ENCODE measurements at regions not wholly inside any gene's neighbourhood (a gene's known extent, or its start where the extent isn't known, plus 50 kb on each side); places are given as distances from the start of the nearest gene placed in this dataset.

- no peaks in the 10 kb centered on the region for H3K4me1 ChIP-seq
- H3K36me3 ChIP-seq = no peaks in the 10 kb centered on the region
- intact Hi-C loops (cut with DNase I) = no loop called here
- H3K27ac ChIP-seq = no peak overlapping the region
- H3K4me3 ChIP-seq = no peak overlapping the region
- TF ChIP-seq POLR2A (IDR thresholded peaks at IDR 0.05) = no peak
- TF ChIP-seq CTCF (IDR thresholded peaks at IDR 0.05) = no peak
- no peaks in the 10 kb centered on the region for H3K27me3 ChIP-seq
- no peak for DNase-seq
- H3K9me3 ChIP-seq = no peaks in the 10 kb centered on the region
Measured at GRCh38 chr4:124590480-124590879, 122.1 kb downstream of the ANKRD50 start.

DNA sequence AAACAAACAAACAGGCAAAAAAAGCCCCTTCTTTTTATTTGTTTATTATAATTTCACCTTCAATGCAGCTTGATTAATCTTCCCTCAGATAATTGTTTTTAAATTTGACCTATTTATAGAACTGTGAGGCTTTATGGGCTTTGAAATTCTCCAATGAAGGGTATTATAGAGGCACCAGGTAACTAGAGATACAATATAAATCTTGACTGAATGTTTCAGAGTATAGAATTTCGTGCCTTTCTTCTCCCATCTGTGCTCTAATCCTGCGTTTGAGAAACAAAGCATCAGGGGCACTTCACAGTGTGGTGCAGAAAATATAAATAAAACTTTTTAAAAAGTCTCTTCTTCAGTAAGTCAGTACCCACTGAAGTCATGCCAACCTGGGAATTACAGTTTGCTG, 120.9 kb downstream of the ANKRD50 start:
- H3K4me3 ChIP-seq = no peak overlapping the region
- H3K9me3 ChIP-seq = no peaks in the 10 kb centered on the region
- no peak for DNase-seq
- intact Hi-C loops (cut with DNase I) = no loop called here
- no peak for TF ChIP-seq POLR2A (IDR thresholded peaks at IDR 0.05)
- H3K36me3 ChIP-seq = no peaks in the 10 kb centered on the region
- 30 to 66% methylated on average over 2 of the region's 2 CpGs for WGBS, 2 donors
- no peaks in the 10 kb centered on the region for H3K27me3 ChIP-seq
- H3K27ac ChIP-seq = no peak overlapping the region
- H3K4me1 ChIP-seq = peaks cover 0 to under 1% (median 0%) of the 10 kb centered on the region in 3 donors

DNA sequence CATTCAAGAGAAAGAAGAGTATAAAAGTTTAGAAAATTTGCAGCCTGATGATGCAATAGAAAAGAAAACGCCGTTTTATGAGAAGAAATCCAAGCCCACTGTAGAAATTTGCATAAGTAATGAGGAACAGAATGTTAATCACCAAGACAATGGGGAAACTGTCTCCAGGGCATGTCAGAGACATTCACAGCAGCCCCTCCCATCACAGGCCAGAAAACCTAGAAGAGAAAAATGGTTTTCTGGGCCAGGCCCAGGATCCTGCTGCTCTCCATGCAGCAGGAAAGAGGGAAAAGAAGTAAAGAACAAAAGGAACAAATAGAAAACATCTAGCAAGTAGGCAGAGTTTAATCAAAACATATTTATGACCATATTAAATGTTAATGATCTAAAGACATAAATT, 119.0 kb downstream of the ANKRD50 start:
- Histone ChIP-seq H3K36me3 (no peaks in the 10 kb centered on the region), H3K4me1 (peaks cover 0 to 11% (median 0%) of the 10 kb centered on the region in 3 donors), H3K27ac (no peak overlapping the region), H3K9me3 (no peaks in the 10 kb centered on the region), H3K4me3 (no peak overlapping the region), H3K27me3 (no peaks in the 10 kb centered on the region)
- intact Hi-C loops (cut with DNase I) = no loop called here
- DNase-seq = no peak
- 87 to 89% methylated on average over 2 of the region's 2 CpGs for WGBS, 2 donors
- TF ChIP-seq CTCF (IDR thresholded peaks at IDR 0.05) = no peak
- no peak for TF ChIP-seq POLR2A (IDR thresholded peaks at IDR 0.05)

DNA sequence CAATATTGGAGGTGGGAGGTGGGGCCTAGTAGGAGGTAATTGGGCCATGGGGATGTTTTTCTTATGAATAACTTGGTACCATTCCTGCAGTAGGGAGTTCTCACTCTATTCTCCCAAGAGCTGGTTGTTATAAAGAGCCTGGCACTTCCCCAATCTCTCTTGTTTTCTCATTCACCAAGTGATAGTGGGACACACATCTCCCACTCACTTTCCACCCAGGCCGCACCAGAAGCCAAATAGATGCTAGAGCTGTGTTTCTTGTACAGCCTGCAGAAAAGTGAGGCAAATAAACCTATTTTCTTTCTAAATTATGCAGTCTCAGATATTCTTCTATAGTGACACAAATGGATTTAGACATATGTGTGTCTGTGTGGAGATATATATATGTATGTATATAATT, 117.6 kb downstream of the ANKRD50 start:
- Histone ChIP-seq H3K27me3 (no peaks in the 10 kb centered on the region), H3K9me3 (no peaks in the 10 kb centered on the region), H3K4me1 (peaks cover 0 to 11% (median 0%) of the 10 kb centered on the region in 3 donors), H3K36me3 (no peaks in the 10 kb centered on the region), H3K4me3 (no peak overlapping the region), H3K27ac (no peak overlapping the region)
- WGBS, 2 donors = 88 to 100% methylated on average over 1 of the region's 1 CpG
- TF ChIP-seq CTCF (IDR thresholded peaks at IDR 0.05) = no peak
- TF ChIP-seq POLR2A (IDR thresholded peaks at IDR 0.05) = no peak
- no peak for DNase-seq
- intact Hi-C loops (cut with DNase I) = no loop called here

GRCh38 chr4:124596816-124597215, 115.7 kb downstream of the ANKRD50 start:
- Histone ChIP-seq H3K27ac (no peak overlapping the region), H3K9me3 (no peaks in the 10 kb centered on the region), H3K36me3 (no peaks in the 10 kb centered on the region), H3K27me3 (no peaks in the 10 kb centered on the region), H3K4me3 (no peak overlapping the region), H3K4me1 (peaks cover 0 to 11% (median 0%) of the 10 kb centered on the region in 3 donors)
- 43 to 55% methylated on average over 4 of the region's 4 CpGs for WGBS, 2 donors
- intact Hi-C loops (cut with DNase I) = no loop called here
- no peak for DNase-seq
- TF ChIP-seq POLR2A (IDR thresholded peaks at IDR 0.05) = no peak
- no peak for TF ChIP-seq CTCF (IDR thresholded peaks at IDR 0.05)

DNA sequence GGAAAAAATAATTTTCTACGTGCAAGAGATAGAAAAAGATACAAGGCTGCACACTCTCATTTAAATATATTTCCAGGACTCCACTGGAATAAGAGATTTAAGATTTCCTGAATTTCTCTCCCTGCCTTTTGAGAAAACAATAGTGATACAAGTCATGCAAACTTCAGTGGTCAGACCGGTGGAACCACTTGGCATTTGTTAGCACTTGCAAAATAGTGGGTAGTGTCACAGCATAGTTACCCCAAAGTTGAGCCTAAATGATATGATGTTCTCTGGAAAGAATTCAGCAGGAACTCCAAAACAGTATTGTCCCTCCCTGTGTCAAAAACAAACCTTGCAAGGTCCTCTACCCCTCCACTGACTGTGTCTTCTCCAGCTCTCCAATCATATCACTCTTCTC, 102.3 kb downstream of the ANKRD50 start:
- H3K36me3 ChIP-seq = no peaks in the 10 kb centered on the region
- no peaks in the 10 kb centered on the region for H3K27me3 ChIP-seq
- intact Hi-C loops (cut with DNase I) = no loop called here
- DNase-seq = no peak
- TF ChIP-seq POLR2A (IDR thresholded peaks at IDR 0.05) (no peak), CTCF (IDR thresholded peaks at IDR 0.05) (no peak)
- H3K4me3 ChIP-seq = no peak overlapping the region
- 25 to 35% methylated on average over 2 of the region's 2 CpGs for WGBS, 2 donors
- H3K9me3 ChIP-seq = no peaks in the 10 kb centered on the region
- H3K4me1 ChIP-seq = peaks cover 0 to 21% (median 0%) of the 10 kb centered on the region in 3 donors
- peak overlapping the region in 2 of 4 donors; percentile 30 to 72 for H3K27ac ChIP-seq

Measured in esophagus squamous epithelium (tissue), 5 donors.